Kidney epithelial cell (primary cell): ENCODE measurements at regions not wholly inside any gene's neighbourhood (a gene's known extent, or its start where the extent isn't known, plus 50 kb on each side); places are given as distances from the start of the nearest gene placed in this dataset.

Source experiments
- DNase-seq: peaks from one replicate; pipeline ENCODE4 v3.0.0-alpha.2; 2010; ENCODE audit warnings: low read depth
- H3K27me3 ChIP-seq: 2 replicates; pipeline ENCODE4 v1.6.0; 2011; ENCODE audit warnings: low read length; ENCODE audit not compliant: control insufficient read depth, insufficient read depth
- H3K36me3 ChIP-seq: 2 replicates; pipeline ENCODE4 v1.5.1; 2011; ENCODE audit warnings: low read length; ENCODE audit not compliant: control insufficient read depth, insufficient read depth
- H3K4me3 ChIP-seq: 2 replicates; pipeline ENCODE4 v1.5.1; 2011; ENCODE audit warnings: low read depth, mild to moderate bottlenecking, control low read depth, low read length
- CTCF ChIP-seq: IDR thresholded peaks from 2 replicates; pipeline ENCODE4 v1.5.1; 2011; ENCODE audit warnings: mild to moderate bottlenecking, moderate library complexity, low read length, control low read depth, inconsistent platforms; ENCODE audit not compliant: insufficient read depth, poor library complexity, severe bottlenecking

DNA sequence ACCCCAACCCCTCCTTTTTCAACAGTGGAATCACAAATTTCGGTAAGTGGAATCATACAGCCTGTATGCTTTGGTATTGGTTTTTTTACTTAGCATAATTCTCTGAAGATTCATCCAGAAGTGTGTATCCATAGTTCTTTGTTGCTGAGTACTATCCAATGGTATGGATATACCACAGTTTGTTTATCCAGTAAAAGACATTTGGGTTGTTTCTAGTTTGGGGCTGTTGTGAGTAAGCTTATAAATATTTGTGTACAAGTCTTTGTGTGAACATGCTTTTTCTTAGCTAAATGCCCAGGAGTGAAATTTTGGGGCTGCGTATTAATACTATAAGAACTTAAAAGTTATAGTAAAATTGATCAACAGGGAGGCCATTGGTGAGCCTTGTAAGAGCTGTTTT lies 57.5 kb upstream of the GC start:
- Histone ChIP-seq H3K27me3 (no peaks in the 10 kb centered on the region), H3K4me3 (no peak overlapping the region), H3K36me3 (no peaks in the 10 kb centered on the region)
- DNase-seq, result no peak
- TF ChIP-seq CTCF, result no peak

GRCh38 chr4:71847300-71847699 lies 63.4 kb upstream of the GC start:
- Histone ChIP-seq H3K27me3 (no peaks in the 10 kb centered on the region), H3K36me3 (no peaks in the 10 kb centered on the region), H3K4me3 (no peak overlapping the region)
- no peak for DNase-seq
- no peak for TF ChIP-seq CTCF

- H3K27me3 ChIP-seq, result no peaks in the 10 kb centered on the region
- no peak for TF ChIP-seq CTCF
- no peaks in the 10 kb centered on the region for H3K36me3 ChIP-seq
- H3K4me3 ChIP-seq, result no peak overlapping the region
- no peak for DNase-seq
These were observed 72.1 kb upstream of the GC start for GRCh38 chr4:71855944-71856343.

- DNase-seq, result no peak
- no peak overlapping the region for H3K4me3 ChIP-seq
- no peaks in the 10 kb centered on the region for H3K27me3 ChIP-seq
- H3K36me3 ChIP-seq, result no peaks in the 10 kb centered on the region
- TF ChIP-seq CTCF, result no peak
These were observed 74.0 kb upstream of the GC start for GRCh38 chr4:71857713-71858451.

DNA sequence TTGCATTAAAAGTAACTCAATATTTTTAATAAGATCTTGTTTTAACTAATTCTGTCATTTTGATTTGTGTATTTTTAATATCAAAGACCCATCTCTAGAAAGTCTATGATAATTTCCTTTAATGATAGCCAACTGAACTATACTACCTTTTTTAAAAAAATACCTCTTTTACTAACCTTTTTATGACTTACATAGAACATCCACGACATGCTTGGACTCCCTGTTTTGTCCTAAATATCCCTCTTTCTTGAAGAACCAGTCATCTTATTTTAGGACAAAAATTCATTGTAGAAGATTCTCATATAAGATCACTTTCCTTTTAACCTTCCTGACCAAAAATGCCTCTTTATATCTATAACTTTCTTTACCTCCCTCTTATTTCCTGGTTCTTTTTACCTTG lies 76.8 kb upstream of the GC start:
- DNase-seq, result no peak
- Histone ChIP-seq H3K36me3 (no peaks in the 10 kb centered on the region), H3K27me3 (no peaks in the 10 kb centered on the region), H3K4me3 (no peak overlapping the region)
- no peak for TF ChIP-seq CTCF

DNA sequence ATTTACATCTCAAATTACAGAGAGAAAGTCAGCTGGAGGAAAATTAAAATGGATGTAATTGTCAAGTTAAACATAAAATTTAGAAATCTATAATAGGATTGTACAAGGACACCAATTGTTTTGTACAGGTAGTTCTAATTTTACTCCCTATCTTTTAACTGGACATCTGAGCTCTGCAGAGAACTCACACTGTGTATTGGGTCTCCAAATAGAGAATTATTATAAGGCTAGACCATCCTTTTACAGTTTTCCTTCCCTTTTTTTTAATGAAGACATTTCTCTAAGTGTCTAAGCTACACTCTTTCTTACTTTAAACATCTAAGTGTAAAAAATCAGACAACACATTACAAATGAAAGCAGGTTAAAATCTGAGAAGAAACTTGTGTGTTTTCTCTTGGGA lies 78.4 kb upstream of the GC start:
- no peak for TF ChIP-seq CTCF
- H3K4me3 ChIP-seq, result no peak overlapping the region
- no peaks in the 10 kb centered on the region for H3K36me3 ChIP-seq
- H3K27me3 ChIP-seq, result no peaks in the 10 kb centered on the region
- no peak for DNase-seq
